GM18508 (cell line): ENCODE measurements at regions not wholly inside any gene's neighbourhood (a gene's known extent, or its start where the extent isn't known, plus 50 kb on each side); places are given as distances from the start of the nearest gene placed in this dataset.
"Not testable (repeated sequence)": the region's sequence is repeated elsewhere in the genome, so short reads cannot be mapped to it uniquely, and the experiment has no call there.

ENCODE experiments used
- ATAC-seq: cut with Tn5 transposase; IDR thresholded peaks from one replicate; pipeline ENCODE4 v1.9.1; 2021; ENCODE audit warnings: moderate number of reproducible peaks; ENCODE audit not compliant: insufficient read depth, unreplicated experiment

DNA sequence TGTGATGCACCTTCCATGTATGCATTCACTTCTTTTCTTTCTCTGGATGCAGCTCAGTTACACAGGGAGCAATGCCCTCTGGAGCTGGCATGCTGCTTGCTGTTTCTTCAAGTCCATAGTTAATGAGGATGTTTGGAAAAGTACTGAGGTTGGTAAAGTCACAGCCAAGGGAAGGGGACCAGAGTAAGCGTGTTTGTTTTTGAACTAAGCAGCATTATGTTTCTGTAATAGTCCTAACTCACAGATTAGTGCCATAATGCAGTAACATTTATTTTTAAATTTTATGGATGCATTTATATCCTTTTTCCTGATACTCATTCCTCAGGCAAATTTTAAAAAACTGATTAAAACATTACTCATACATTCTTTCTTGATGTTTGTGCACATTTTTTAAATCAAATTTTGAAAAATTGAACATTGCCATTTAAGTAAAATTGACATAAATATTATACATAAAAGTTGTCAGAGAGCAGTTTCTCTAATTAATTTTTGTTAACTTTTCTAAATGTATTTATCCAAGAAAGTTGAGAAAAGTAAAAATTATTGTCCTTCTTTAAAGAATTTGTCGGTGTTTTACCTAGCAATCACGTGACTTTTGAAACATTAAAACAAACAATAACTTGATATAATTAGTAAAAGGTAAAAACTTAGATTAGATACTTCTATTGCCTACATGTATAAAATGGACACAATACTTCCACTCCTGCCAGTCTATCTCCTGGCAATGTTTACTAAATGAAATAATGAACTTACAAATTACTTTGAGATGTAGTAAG, 659.6 kb upstream of the ANKRD30A start:
- ATAC-seq = no peak

DNA sequence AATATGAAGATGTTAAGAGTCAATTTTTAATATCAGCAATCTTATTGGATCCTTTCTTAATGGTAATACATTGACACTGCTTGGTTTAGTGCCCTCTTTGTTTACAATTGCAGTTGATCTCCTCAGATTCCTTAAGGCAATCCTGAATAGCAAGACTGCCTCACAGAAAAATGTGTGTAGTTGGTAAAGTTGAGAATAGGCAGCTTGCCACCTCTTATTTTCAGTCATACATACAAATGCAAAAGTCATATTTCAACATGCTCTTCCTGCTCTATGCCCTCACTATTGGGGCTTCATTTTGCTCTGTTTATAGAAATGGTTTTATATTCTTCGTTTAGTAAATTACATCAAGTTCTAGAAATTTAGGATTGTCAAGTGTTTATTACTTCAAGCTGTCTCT, 661.1 kb upstream of the ANKRD30A start:
- no peak for ATAC-seq

DNA sequence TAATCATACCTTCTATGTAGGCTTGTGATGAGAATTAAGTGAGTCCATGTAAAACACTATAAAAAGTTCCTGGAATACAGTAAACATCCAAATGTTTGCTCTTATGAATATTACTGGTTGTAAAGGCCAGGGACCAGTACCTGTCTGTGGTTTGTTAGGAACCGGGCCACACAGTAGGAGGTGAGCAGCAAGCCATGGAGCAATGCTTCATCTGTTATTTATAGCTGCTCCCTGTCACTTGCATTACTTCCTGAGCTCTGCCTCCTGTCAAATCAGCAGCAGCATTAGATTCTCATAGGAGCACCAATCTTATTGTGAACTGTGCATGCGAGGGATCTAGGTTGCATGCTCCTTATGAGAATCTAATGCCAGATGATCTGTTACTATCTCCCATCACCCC, 662.0 kb upstream of the ANKRD30A start:
- no peak for ATAC-seq

DNA sequence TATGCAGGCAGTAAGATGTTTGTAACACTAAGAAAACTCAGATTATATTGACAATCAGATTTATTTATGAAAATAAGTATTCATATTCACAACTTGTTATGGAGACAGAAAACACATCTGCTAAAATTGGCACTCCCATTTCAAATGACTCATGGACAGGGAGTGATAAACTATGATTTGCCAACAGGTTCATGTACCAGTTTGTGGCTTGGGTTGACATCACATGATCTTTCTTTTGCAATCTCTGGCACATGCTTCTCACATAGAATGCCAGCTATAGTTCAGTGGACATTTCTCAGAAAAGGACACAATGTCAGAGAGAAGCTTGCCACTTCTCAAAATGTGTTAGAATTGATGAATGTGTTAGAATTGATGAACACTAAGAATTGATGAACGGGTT, 663.2 kb upstream of the ANKRD30A start:
- no peak for ATAC-seq

- ATAC-seq = not testable (repeated sequence)
Observed at GRCh38 chr10:36458437-36458836, 667.0 kb upstream of the ANKRD30A start.

GRCh38 chr10:36457751-36458150, 667.6 kb upstream of the ANKRD30A start:
- ATAC-seq = no peak

DNA sequence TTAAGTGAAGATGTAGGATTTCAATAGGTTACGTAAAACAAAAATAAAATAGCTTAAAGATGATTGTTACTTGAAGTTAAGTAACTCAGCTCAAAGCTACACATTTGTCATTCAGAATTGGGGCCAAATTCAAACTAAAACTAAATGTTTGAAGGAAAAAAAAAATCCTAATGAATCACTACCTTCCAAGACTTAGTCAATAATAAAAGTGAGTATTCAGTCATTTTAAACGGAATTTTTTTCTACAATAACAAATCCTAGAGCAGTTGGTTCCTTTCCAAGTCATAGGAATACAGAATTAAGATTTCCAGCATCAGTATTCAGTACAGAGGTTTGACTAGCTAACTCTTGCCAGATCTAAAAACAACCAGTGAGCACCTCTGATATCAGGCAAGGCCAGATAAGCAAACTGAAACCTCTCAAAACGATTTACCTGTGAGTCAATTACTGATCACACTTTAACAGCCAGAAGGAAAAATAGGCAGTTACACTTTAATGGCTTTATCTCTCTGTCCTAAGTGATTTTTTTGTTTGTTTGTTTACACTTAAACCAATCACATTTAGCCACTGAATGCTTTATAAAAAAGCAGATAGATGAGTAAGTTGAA, 669.8 kb upstream of the ANKRD30A start:
- no peak for ATAC-seq

DNA sequence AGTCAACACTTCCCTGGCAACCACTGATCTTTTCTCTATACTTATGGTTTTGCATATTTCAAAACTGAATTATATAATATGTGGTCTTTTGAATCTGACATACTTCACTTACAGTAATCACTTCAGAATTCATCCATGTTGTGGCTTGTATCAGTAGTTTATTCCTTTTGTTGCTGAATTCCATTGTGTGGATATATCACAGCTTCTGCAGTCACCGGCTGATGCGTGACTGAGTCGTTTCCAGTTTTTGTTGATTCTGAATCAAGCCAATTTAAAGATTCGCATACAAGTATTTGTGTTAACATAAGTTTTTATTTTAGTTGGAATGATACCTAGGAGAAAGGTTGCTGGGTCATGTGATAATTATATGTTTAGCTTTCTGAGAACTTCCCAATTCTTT, 672.5 kb upstream of the ANKRD30A start:
- ATAC-seq = no peak

- no peak for ATAC-seq
Observed at GRCh38 chr10:36451391-36451970, 673.9 kb upstream of the ANKRD30A start.

DNA sequence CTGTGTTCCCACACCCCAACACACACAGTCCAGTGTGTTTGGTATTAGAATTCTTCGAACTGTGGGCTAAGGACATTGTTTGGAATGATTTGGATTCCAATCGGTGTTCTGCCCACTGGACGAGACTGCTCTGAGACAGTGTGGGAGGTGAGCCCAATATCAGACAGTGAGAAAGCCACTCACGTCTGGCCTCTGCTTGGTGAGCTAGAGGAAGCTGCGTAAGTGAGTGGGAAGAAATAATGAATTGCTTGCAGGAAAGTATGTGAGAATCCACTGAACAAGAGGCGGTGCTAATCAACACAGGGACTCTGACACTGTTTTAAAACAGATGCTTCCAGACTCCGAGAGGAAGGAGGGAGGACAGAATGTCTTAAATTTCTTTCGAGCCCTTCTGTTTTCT, 675.0 kb upstream of the ANKRD30A start:
- no peak for ATAC-seq

- ATAC-seq = no peak
Observed at GRCh38 chr10:36448760-36449691, 676.4 kb upstream of the ANKRD30A start.

DNA sequence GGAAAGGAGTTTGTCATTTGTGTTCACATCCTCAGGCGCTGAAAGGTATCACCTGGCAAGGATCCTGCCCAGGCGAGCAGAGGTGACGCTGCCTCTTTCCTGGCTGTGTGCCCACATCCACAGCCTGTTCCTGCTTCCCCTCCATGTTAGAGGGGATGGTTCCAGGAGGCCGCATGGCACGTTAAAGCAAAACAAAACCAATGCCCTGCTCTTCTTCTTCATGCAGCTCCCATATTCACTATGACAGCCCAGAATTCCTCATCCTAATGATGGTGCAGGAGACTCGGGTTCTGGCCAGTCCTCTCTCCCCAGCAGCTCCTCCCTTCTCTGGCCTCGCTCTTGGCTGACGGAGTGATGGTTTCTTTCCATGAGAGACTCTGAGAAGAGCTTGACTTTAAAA, 678.5 kb upstream of the ANKRD30A start:
- no peak for ATAC-seq

DNA sequence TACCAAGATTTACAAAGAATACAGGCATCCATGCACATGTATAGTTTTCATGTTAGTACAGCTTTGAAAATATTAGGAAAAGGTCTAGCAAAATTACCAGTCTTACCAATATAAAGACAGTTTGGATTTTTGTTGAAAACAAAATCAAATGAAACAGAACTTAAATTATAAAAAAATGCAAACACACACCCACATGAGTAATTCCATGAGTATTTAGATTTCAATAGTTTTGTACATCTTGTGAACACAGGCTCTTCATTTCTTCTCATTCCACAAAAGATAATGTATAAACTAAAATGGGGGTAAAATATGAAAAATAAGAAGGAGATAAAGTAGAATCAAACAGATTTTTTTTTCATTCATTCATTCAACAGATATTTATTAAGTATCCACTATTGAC, 682.2 kb upstream of the ANKRD30A start:
- no peak for ATAC-seq

DNA sequence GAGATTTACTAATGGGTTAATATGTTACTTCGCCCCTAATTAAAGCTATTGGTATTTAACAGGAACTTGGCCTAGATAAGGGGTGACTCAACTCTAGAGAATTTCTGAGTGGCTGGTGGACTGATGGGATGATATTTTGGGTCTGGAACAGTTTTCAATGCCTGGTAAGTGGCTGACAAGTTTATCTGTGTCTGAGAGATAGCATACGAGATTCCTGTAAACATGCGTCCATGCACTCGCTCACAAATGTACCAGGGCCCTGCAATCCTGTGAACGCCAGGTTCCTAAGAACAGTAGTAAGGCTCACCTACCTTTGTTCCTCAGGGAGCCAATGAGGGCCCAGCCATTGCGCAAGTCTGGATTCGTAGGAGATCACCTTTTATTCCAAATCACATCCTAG, 683.8 kb upstream of the ANKRD30A start:
- ATAC-seq = no peak

- ATAC-seq = no peak
Observed at GRCh38 chr10:36440539-36440938, 684.9 kb upstream of the ANKRD30A start.

- no peak for ATAC-seq
Observed at GRCh38 chr10:36437367-36437766, 688.0 kb upstream of the ANKRD30A start.

DNA sequence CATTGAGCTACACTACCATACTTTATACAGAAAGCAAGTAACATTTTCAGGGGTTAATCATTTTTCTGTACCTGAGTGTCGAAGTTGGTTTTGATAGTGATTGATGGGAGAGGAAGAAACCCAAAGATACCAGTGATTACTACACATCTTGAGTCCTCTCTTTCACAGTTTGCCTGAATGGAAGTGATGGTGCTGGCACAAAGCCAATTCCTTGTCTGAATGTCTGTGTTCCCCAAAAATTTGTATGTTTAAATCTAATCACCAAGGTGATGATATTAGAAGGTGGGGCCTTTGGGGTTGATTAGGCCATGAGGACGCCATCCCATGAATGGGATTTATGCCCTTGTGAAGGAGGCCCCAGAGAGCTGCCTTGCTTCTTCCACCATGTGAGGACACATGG, 696.9 kb upstream of the ANKRD30A start:
- no peak for ATAC-seq

DNA sequence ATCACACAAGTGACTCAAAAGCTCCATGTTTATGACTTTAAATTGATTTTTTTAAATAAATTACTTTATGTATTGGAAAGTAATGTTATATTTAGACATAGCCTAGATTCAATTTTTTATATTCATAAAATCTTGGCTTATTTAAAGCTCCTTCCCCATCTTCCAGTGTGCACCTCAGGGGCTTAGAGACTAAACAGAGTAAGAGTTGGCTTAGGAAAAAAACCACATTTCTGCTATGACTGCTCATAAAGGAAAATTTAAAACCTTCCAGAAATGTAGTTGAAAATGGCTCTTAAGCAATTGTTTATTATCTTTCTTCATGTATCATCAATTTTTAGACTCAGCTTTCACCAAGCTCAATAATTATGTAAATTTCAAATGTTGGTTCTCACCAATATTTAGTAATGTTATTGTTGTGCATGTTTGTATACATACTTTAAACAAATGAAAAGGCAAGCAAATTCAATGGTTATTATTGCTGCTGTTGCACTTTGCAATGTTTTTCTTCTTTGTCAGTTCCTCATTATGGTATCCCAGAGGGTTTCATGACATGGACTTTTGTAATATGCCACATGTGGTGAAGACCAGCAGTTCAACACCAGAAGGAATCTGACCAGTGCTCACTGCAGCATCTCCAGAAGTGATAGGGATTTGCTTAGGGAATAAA, 700.1 kb upstream of the ANKRD30A start:
- no peak for ATAC-seq

- no peak for ATAC-seq
Observed at GRCh38 chr10:36424502-36424901, 700.9 kb upstream of the ANKRD30A start.

DNA sequence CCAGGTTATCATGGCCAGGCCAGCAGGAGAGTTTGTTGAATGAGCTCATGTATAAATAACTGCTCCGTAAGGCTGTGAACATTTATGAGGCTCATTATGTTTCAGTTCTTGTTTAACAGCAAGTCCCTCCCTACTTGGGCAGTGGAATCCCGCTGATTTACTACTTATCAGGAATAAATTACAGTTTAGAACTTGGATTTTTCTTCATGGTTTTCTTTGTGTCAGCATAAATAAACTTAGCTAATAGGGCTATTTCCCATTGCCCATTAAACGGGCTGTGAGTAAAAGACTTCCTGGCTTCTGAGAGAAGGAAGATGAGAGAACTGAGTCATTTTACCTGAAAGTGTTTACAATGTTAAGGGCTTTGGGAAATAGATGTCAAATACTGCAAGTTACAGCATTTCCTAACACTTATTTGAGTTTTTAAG, 701.6 kb upstream of the ANKRD30A start:
- no peak for ATAC-seq
